Breast epithelium (tissue), 3 donors: ENCODE measurements at regions not wholly inside any gene's neighbourhood (a gene's known extent, or its start where the extent isn't known, plus 50 kb on each side); places are given as distances from the start of the nearest gene placed in this dataset.

Source experiments
- CTCF ChIP-seq, 3 donors: fragments of 450-650 bp; IDR thresholded peaks; one replicate each; pipeline ENCODE4 v1.5.1; 2016 to 2017; ENCODE audit warnings: antibody characterized with exemption in 3 of 3, mild to moderate bottlenecking in 3 of 3, moderate library complexity in 3 of 3
- POLR2A ChIP-seq: fragments of 450-650 bp; IDR thresholded peaks from one replicate; pipeline ENCODE4 v1.6.1; 2016; ENCODE audit warnings: antibody characterized with exemption, mild to moderate bottlenecking, moderate library complexity
- POLR2AphosphoS5 ChIP-seq, 3 donors: sonication (generic); formaldehyde crosslinking; IDR thresholded peaks; one replicate each; pipeline ENCODE4 v1.6.1; 2017; ENCODE audit warnings: antibody characterized with exemption in 3 of 3

GRCh38 chr3:106643684-106644161 is 733.5 kb upstream of the CCDC54 start:
- TF ChIP-seq POLR2AphosphoS5 (IDR thresholded peaks at IDR 0.05), result no peak
- no peak for TF ChIP-seq CTCF (IDR thresholded peaks at IDR 0.05)
- no peak for TF ChIP-seq POLR2A
